Endothelial cell of umbilical vein (primary cell): ENCODE measurements at regions not wholly inside any gene's neighbourhood (a gene's known extent, or its start where the extent isn't known, plus 50 kb on each side); places are given as distances from the start of the nearest gene placed in this dataset.

Experiments used
- CTCF ChIP-seq, 2 donors: IDR thresholded peaks; 1 replicate in 1 of 2; 2 replicates in 1 of 2; pipeline ENCODE4 v1.5.1; 2011; ENCODE audit warnings: low read length in 2 of 2, mild to moderate bottlenecking in 2 of 2, moderate library complexity in 2 of 2, control low read depth in 1 of 2, inconsistent platforms in 1 of 2, low read depth in 1 of 2; ENCODE audit not compliant: insufficient read depth in 1 of 2; ENCODE audit errors: extremely low read depth in 1 of 2
- EZH2 ChIP-seq: IDR thresholded peaks from 2 replicates; pipeline ENCODE4 v1.6.1; 2012; ENCODE audit warnings: borderline replicate concordance, low read depth, mild to moderate bottlenecking, moderate library complexity, low read length, inconsistent platforms; ENCODE audit not compliant: severe bottlenecking
- GATA2 ChIP-seq: IDR thresholded peaks from 2 replicates; pipeline ENCODE4 v1.7.0; 2011; ENCODE audit warnings: low read depth, mild to moderate bottlenecking, moderate library complexity, mixed read lengths, low read length; ENCODE audit not compliant: insufficient read length, insufficient read depth
- JUN ChIP-seq: IDR thresholded peaks from 2 replicates; pipeline ENCODE4 v1.6.1; 2011; ENCODE audit warnings: borderline replicate concordance, low read depth; ENCODE audit not compliant: insufficient read length, insufficient read depth
- MYC ChIP-seq: IDR thresholded peaks from one replicate; pipeline ENCODE4 v1.6.1; 2011; ENCODE audit warnings: mild to moderate bottlenecking, low read depth, low read length
- POLR2A ChIP-seq: IDR thresholded peaks from 2 replicates; pipeline ENCODE4 v1.6.1; 2012; ENCODE audit warnings: low read depth, mild to moderate bottlenecking, control low read depth, low read length
- POLR2AphosphoS5 ChIP-seq: IDR thresholded peaks from 2 replicates; pipeline ENCODE4 v1.6.1; 2012; ENCODE audit warnings: low read depth, mild to moderate bottlenecking, control low read depth, low read length, moderate library complexity; ENCODE audit not compliant: insufficient read depth
- TF ChIP-seq, protein P1 (sequence below): IDR thresholded peaks from 2 replicates; pipeline ENCODE4 v1.6.1; 2011; ENCODE audit not compliant: insufficient read depth, insufficient read length

DNA sequence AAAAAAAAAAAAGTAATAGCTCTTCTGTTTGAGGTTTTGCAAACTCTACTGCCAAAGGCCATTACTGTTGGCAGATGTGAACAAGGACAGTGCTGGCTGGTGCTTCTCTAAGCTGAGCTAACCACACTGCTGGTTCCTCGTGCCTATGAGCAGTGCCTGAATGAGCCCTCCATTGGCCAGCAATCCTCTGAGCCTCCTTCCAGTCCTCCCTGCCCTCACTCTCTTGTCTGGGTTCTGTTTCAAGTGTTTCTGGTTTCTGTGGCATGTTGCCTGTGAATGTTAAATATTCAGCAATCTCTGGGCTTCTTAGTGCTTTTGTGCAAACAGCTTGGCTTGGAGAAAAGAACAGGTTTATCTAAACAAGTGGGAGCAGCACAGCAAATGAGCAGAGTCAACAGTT, 161.3 kb upstream of the AUTS2 start:
- TF ChIP-seq POLR2A: no peak
- TF ChIP-seq CTCF (IDR thresholded peaks at IDR 0.05; ENCODE audit: extremely low read depth in 1 of 2, insufficient read depth in 1 of 2, low read depth in 1 of 2, low read length in 2 of 2): no peak
- TF ChIP-seq MYC: no peak
- no peak for TF ChIP-seq GATA2
- no peak for TF ChIP-seq EZH2
- TF ChIP-seq, protein P1, sequence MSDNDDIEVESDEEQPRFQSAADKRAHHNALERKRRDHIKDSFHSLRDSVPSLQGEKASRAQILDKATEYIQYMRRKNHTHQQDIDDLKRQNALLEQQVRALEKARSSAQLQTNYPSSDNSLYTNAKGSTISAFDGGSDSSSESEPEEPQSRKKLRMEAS: no peak
- TF ChIP-seq JUN: no peak
- no peak for TF ChIP-seq POLR2AphosphoS5
